ENCODE measurements at regions not wholly inside any gene's neighbourhood (a gene's known extent, or its start where the extent isn't known, plus 50 kb on each side); places are given as distances from the start of the nearest gene placed in this dataset.

- Histone ChIP-seq H3K27ac (ENCODE audit: low read length) (no peak overlapping the region), H3K4me1 (ENCODE audit: insufficient read depth, low read length) (peaks cover 5% of the 10 kb centered on the region; the same call in 1 of the 2 replicates), H3K4me3 (ENCODE audit: low read length) (no peak overlapping the region), H3K9me3 (ENCODE audit: insufficient read depth, low read depth, low read length) (no peaks in the 10 kb centered on the region), H3K9ac (ENCODE audit: low read depth, low read length) (no peak overlapping the region), H3K27me3 (ENCODE audit: insufficient read depth, low read length) (no peaks in the 10 kb centered on the region), H3K36me3 (ENCODE audit: insufficient read depth, low read depth, low read length) (no peaks in the 10 kb centered on the region)
These were observed 981.0 kb upstream of the FAT3 start for GRCh38 chr11:91243630-91244029.

GRCh38 chr11:91243051-91243450 is 981.6 kb upstream of the FAT3 start:
- Histone ChIP-seq H3K9me3 (ENCODE audit: insufficient read depth, low read depth, low read length) (no peaks in the 10 kb centered on the region), H3K27ac (ENCODE audit: low read length) (no peak overlapping the region), H3K4me3 (ENCODE audit: low read length) (no peak overlapping the region), H3K4me1 (ENCODE audit: insufficient read depth, low read length) (peaks cover 5% of the 10 kb centered on the region; the same call in 1 of the 2 replicates), H3K9ac (ENCODE audit: low read depth, low read length) (no peak overlapping the region), H3K36me3 (ENCODE audit: insufficient read depth, low read depth, low read length) (no peaks in the 10 kb centered on the region), H3K27me3 (ENCODE audit: insufficient read depth, low read length) (no peaks in the 10 kb centered on the region)

GRCh38 chr11:91241226-91241625 is 983.4 kb upstream of the FAT3 start:
- Histone ChIP-seq H3K27ac (ENCODE audit: low read length) (no peak overlapping the region), H3K36me3 (ENCODE audit: insufficient read depth, low read depth, low read length) (no peaks in the 10 kb centered on the region), H3K27me3 (ENCODE audit: insufficient read depth, low read length) (no peaks in the 10 kb centered on the region), H3K9ac (ENCODE audit: low read depth, low read length) (no peak overlapping the region), H3K9me3 (ENCODE audit: insufficient read depth, low read depth, low read length) (no peaks in the 10 kb centered on the region), H3K4me1 (ENCODE audit: insufficient read depth, low read length) (peaks cover 5% of the 10 kb centered on the region; the same call in 1 of the 2 replicates), H3K4me3 (ENCODE audit: low read length) (no peak overlapping the region)

GRCh38 chr11:91239359-91239758 is 985.3 kb upstream of the FAT3 start:
- no peaks in the 10 kb centered on the region for H3K36me3 ChIP-seq (ENCODE audit: insufficient read depth, low read depth, low read length)
- H3K9me3 ChIP-seq (ENCODE audit: insufficient read depth, low read depth, low read length): no peaks in the 10 kb centered on the region
- no peak overlapping the region for H3K4me3 ChIP-seq (ENCODE audit: low read length)
- no peaks in the 10 kb centered on the region for H3K27me3 ChIP-seq (ENCODE audit: insufficient read depth, low read length)
- H3K9ac ChIP-seq (ENCODE audit: low read depth, low read length): no peak overlapping the region
- peaks cover 5% of the 10 kb centered on the region; the same call in 1 of the 2 replicates for H3K4me1 ChIP-seq (ENCODE audit: insufficient read depth, low read length)
- H3K27ac ChIP-seq (ENCODE audit: low read length): no peak overlapping the region

- no peak overlapping the region for H3K27ac ChIP-seq (ENCODE audit: low read length)
- H3K9me3 ChIP-seq (ENCODE audit: insufficient read depth, low read depth, low read length): no peaks in the 10 kb centered on the region
- no peak overlapping the region for H3K9ac ChIP-seq (ENCODE audit: low read depth, low read length)
- no peaks in the 10 kb centered on the region for H3K27me3 ChIP-seq (ENCODE audit: insufficient read depth, low read length)
- H3K4me3 ChIP-seq (ENCODE audit: low read length): no peak overlapping the region
- H3K36me3 ChIP-seq (ENCODE audit: insufficient read depth, low read depth, low read length): no peaks in the 10 kb centered on the region
- no peaks in the 10 kb centered on the region for H3K4me1 ChIP-seq (ENCODE audit: insufficient read depth, low read length)
These were observed 993.4 kb upstream of the FAT3 start for GRCh38 chr11:91231226-91231625.

GRCh38 chr11:91230647-91231046 is 994.0 kb upstream of the FAT3 start:
- H3K27me3 ChIP-seq (ENCODE audit: insufficient read depth, low read length): no peaks in the 10 kb centered on the region
- H3K36me3 ChIP-seq (ENCODE audit: insufficient read depth, low read depth, low read length): no peaks in the 10 kb centered on the region
- no peaks in the 10 kb centered on the region for H3K9me3 ChIP-seq (ENCODE audit: insufficient read depth, low read depth, low read length)
- H3K4me3 ChIP-seq (ENCODE audit: low read length): no peak overlapping the region
- no peaks in the 10 kb centered on the region for H3K4me1 ChIP-seq (ENCODE audit: insufficient read depth, low read length)
- no peak overlapping the region for H3K9ac ChIP-seq (ENCODE audit: low read depth, low read length)
- H3K27ac ChIP-seq (ENCODE audit: low read length): no peak overlapping the region

- Histone ChIP-seq H3K4me1 (ENCODE audit: insufficient read depth, low read length) (no peaks in the 10 kb centered on the region), H3K36me3 (ENCODE audit: insufficient read depth, low read depth, low read length) (no peaks in the 10 kb centered on the region), H3K27me3 (ENCODE audit: insufficient read depth, low read length) (no peaks in the 10 kb centered on the region), H3K4me3 (ENCODE audit: low read length) (no peak overlapping the region), H3K9me3 (ENCODE audit: insufficient read depth, low read depth, low read length) (no peaks in the 10 kb centered on the region), H3K9ac (ENCODE audit: low read depth, low read length) (no peak overlapping the region), H3K27ac (ENCODE audit: low read length) (no peak overlapping the region)
These were observed 1000.0 kb upstream of the CHORDC1 start for GRCh38 chr11:91222830-91223229.

- Histone ChIP-seq H3K4me1 (ENCODE audit: insufficient read depth, low read length) (no peaks in the 10 kb centered on the region), H3K9me3 (ENCODE audit: insufficient read depth, low read depth, low read length) (no peaks in the 10 kb centered on the region), H3K27ac (ENCODE audit: low read length) (no peak overlapping the region), H3K9ac (ENCODE audit: low read depth, low read length) (no peak overlapping the region), H3K4me3 (ENCODE audit: low read length) (no peak overlapping the region), H3K27me3 (ENCODE audit: insufficient read depth, low read length) (no peaks in the 10 kb centered on the region), H3K36me3 (ENCODE audit: insufficient read depth, low read depth, low read length) (no peaks in the 10 kb centered on the region)
These were observed 997.8 kb upstream of the CHORDC1 start for GRCh38 chr11:91220476-91221202.

- Histone ChIP-seq H3K9ac (ENCODE audit: low read depth, low read length) (no peak overlapping the region), H3K36me3 (ENCODE audit: insufficient read depth, low read depth, low read length) (no peaks in the 10 kb centered on the region), H3K9me3 (ENCODE audit: insufficient read depth, low read depth, low read length) (no peaks in the 10 kb centered on the region), H3K27ac (ENCODE audit: low read length) (no peak overlapping the region), H3K4me1 (ENCODE audit: insufficient read depth, low read length) (no peaks in the 10 kb centered on the region), H3K4me3 (ENCODE audit: low read length) (no peak overlapping the region), H3K27me3 (ENCODE audit: insufficient read depth, low read length) (no peaks in the 10 kb centered on the region)
These were observed 996.7 kb upstream of the CHORDC1 start for GRCh38 chr11:91219535-91219934.

- Histone ChIP-seq H3K4me1 (ENCODE audit: insufficient read depth, low read length) (no peaks in the 10 kb centered on the region), H3K27me3 (ENCODE audit: insufficient read depth, low read length) (no peaks in the 10 kb centered on the region), H3K36me3 (ENCODE audit: insufficient read depth, low read depth, low read length) (no peaks in the 10 kb centered on the region), H3K9ac (ENCODE audit: low read depth, low read length) (no peak overlapping the region), H3K9me3 (ENCODE audit: insufficient read depth, low read depth, low read length) (no peaks in the 10 kb centered on the region), H3K4me3 (ENCODE audit: low read length) (no peak overlapping the region), H3K27ac (ENCODE audit: low read length) (no peak overlapping the region)
These were observed 986.9 kb upstream of the CHORDC1 start for GRCh38 chr11:91209751-91210150.

- Histone ChIP-seq H3K4me1 (ENCODE audit: insufficient read depth, low read length) (no peaks in the 10 kb centered on the region), H3K27ac (ENCODE audit: low read length) (no peak overlapping the region), H3K36me3 (ENCODE audit: insufficient read depth, low read depth, low read length) (no peaks in the 10 kb centered on the region), H3K27me3 (ENCODE audit: insufficient read depth, low read length) (no peaks in the 10 kb centered on the region), H3K4me3 (ENCODE audit: low read length) (no peak overlapping the region), H3K9me3 (ENCODE audit: insufficient read depth, low read depth, low read length) (no peaks in the 10 kb centered on the region), H3K9ac (ENCODE audit: low read depth, low read length) (no peak overlapping the region)
These were observed 986.5 kb upstream of the CHORDC1 start for GRCh38 chr11:91209306-91209705.

GRCh38 chr11:91199866-91200265 is 977.0 kb upstream of the CHORDC1 start:
- no peak overlapping the region for H3K4me3 ChIP-seq (ENCODE audit: low read length)
- no peaks in the 10 kb centered on the region for H3K9me3 ChIP-seq (ENCODE audit: insufficient read depth, low read depth, low read length)
- no peak overlapping the region for H3K27ac ChIP-seq (ENCODE audit: low read length)
- H3K27me3 ChIP-seq (ENCODE audit: insufficient read depth, low read length): no peaks in the 10 kb centered on the region
- H3K36me3 ChIP-seq (ENCODE audit: insufficient read depth, low read depth, low read length): no peaks in the 10 kb centered on the region
- H3K4me1 ChIP-seq (ENCODE audit: insufficient read depth, low read length): no peaks in the 10 kb centered on the region
- H3K9ac ChIP-seq (ENCODE audit: low read depth, low read length): no peak overlapping the region

Measured in iPS-20b (cell line).